GM23248 (cell line): ENCODE measurements at regions not wholly inside any gene's neighbourhood (a gene's known extent, or its start where the extent isn't known, plus 50 kb on each side); places are given as distances from the start of the nearest gene placed in this dataset.
"Not testable (repeated sequence)": the region's sequence is repeated elsewhere in the genome, so short reads cannot be mapped to it uniquely, and the experiment has no call there.

ENCODE experiments used
- DNase-seq: peaks from one replicate; pipeline ENCODE4 v3.0.0-alpha.2; 2015
- H2AFZ ChIP-seq: fragments of 200-600 bp; sonication (generic); 2 replicates; pipeline ENCODE4 v1.6.1; 2016; ENCODE audit warnings: antibody characterized with exemption
- H3F3A ChIP-seq: fragments of 200-600 bp; sonication (generic); 2 replicates; pipeline ENCODE4 v1.6.1; 2016; ENCODE audit warnings: mild to moderate bottlenecking, antibody characterized with exemption, mixed run types; ENCODE audit not compliant: insufficient read depth
- H3K27ac ChIP-seq: fragments of 200-600 bp; sonication (generic); 2 replicates; pipeline ENCODE4 v1.5.1; 2016; ENCODE audit warnings: mild to moderate bottlenecking
- H3K27me3 ChIP-seq: fragments of 200-600 bp; sonication (generic); replicated peaks from 2 replicates; pipeline ENCODE4 v1.6.1; 2016; ENCODE audit warnings: mild to moderate bottlenecking; ENCODE audit not compliant: insufficient read depth
- H3K36me3 ChIP-seq: fragments of 200-600 bp; sonication (generic); 2 replicates; pipeline ENCODE4 v1.6.1; 2016; ENCODE audit warnings: low read depth, mild to moderate bottlenecking
- H3K4me1 ChIP-seq: fragments of 200-600 bp; sonication (generic); 2 replicates; pipeline ENCODE4 v1.6.1; 2016; ENCODE audit warnings: mild to moderate bottlenecking; ENCODE audit not compliant: insufficient read depth
- H3K4me2 ChIP-seq: fragments of 200-600 bp; sonication (generic); one replicate; pipeline ENCODE4 v1.6.1; 2016; ENCODE audit warnings: mild to moderate bottlenecking; ENCODE audit not compliant: unreplicated experiment
- H3K4me3 ChIP-seq: fragments of 200-600 bp; sonication (generic); 2 replicates; pipeline ENCODE4 v1.5.1; 2016; ENCODE audit warnings: mild to moderate bottlenecking
- H3K79me2 ChIP-seq: fragments of 200-600 bp; sonication (generic); 2 replicates; pipeline ENCODE4 v1.6.1; 2016; ENCODE audit warnings: mild to moderate bottlenecking; ENCODE audit not compliant: insufficient read depth
- H3K9ac ChIP-seq: fragments of 200-600 bp; sonication (generic); 2 replicates; pipeline ENCODE4 v1.6.1; 2016; ENCODE audit warnings: mild to moderate bottlenecking
- H3K9me2 ChIP-seq: fragments of 200-600 bp; sonication (generic); 2 replicates; pipeline ENCODE4 v1.6.1; 2016; ENCODE audit warnings: mixed run types, mild to moderate bottlenecking, moderate library complexity; ENCODE audit not compliant: insufficient read depth
- H3K9me3 ChIP-seq: fragments of 200-600 bp; sonication (generic); one replicate; pipeline ENCODE4 v1.6.1; 2017; ENCODE audit warnings: low read depth
- H4K20me1 ChIP-seq: fragments of 200-600 bp; sonication (generic); 2 replicates; pipeline ENCODE4 v1.6.0; 2016; ENCODE audit not compliant: insufficient read depth
- EZH2 ChIP-seq: fragments of 200-600 bp; sonication (generic); IDR thresholded peaks from 2 replicates; pipeline ENCODE4 v1.6.1; 2018; ENCODE audit warnings: antibody characterized with exemption, mild to moderate bottlenecking; ENCODE audit not compliant: insufficient read depth, poor library complexity, severe bottlenecking
- EZH2phosphoT487 ChIP-seq: fragments of 200-600 bp; sonication (generic); IDR thresholded peaks from 2 replicates; pipeline ENCODE4 v1.6.1; 2018; ENCODE audit warnings: antibody characterized with exemption, moderate library complexity, mild to moderate bottlenecking, low read depth; ENCODE audit not compliant: insufficient read depth
- WGBS, 2 experiments: methylation state at CpG; one replicate each; pipeline ENCODE4 v1.1.6; 2015 to 2017; ENCODE audit warnings: low lambda C conversion rate in 2 of 2, low coverage in 1 of 2; ENCODE audit errors: missing lambda C conversion rate in 2 of 2; 5-methylcytosine and 5-hydroxymethylcytosine counted together
- in situ Hi-C: fragments of 300-500 bp; cut with MboI; formaldehyde crosslinking; loops from 2 replicates; pipeline ENCODE4 v1.15.0; 2020

GRCh38 chr18:39134255-39134654 is 1568.7 kb upstream of the CELF4 start:
- Histone ChIP-seq H2AFZ (no peak overlapping the region), H3K9me3 (no peaks in the 10 kb centered on the region), H3K27ac (no peak overlapping the region), H3K4me3 (no peak overlapping the region), H3K4me2 (no peak overlapping the region), H3K36me3 (no peaks in the 10 kb centered on the region), H3K79me2 (no peaks in the 10 kb centered on the region), H4K20me1 (no peaks in the 10 kb centered on the region), H3K9ac (no peak overlapping the region), H3K9me2 (no peaks in the 10 kb centered on the region), H3F3A (no peaks in the 10 kb centered on the region), H3K4me1 (no peaks in the 10 kb centered on the region), H3K27me3 (no peaks in the 10 kb centered on the region)
- DNase-seq = no peak
- no peak for TF ChIP-seq EZH2
- no peak for TF ChIP-seq EZH2phosphoT487
- 56% methylated on average over 3 of the region's 3 CpGs for WGBS, 2 experiments
- in situ Hi-C loops = no loop called here

GRCh38 chr18:39127538-39127937 is 1561.9 kb upstream of the CELF4 start:
- H3K4me1 ChIP-seq, H3K4me2 ChIP-seq, H4K20me1 ChIP-seq, H3K4me3 ChIP-seq, H3K9ac ChIP-seq, in situ Hi-C loops, H2AFZ ChIP-seq, H3K27me3 ChIP-seq, H3F3A ChIP-seq, H3K9me2 ChIP-seq, H3K79me2 ChIP-seq, H3K27ac ChIP-seq, H3K36me3 ChIP-seq, H3K9me3 ChIP-seq, DNase-seq: not testable (repeated sequence)
- 19 to 28% methylated on average over 3 of the region's 3 CpGs for WGBS, 2 experiments

GRCh38 chr18:39113790-39114189 is 1548.2 kb upstream of the CELF4 start:
- in situ Hi-C loops = no loop called here
- H3K36me3 ChIP-seq = no peaks in the 10 kb centered on the region
- DNase-seq = no peak
- no peaks in the 10 kb centered on the region for H3K9me3 ChIP-seq
- H3F3A ChIP-seq = no peaks in the 10 kb centered on the region
- no peak overlapping the region for H3K4me2 ChIP-seq
- no peak overlapping the region for H3K9ac ChIP-seq
- no peaks in the 10 kb centered on the region for H3K79me2 ChIP-seq
- H3K27ac ChIP-seq = no peak overlapping the region
- H3K4me3 ChIP-seq = no peak overlapping the region
- no peaks in the 10 kb centered on the region; the same call in 1 of the 2 replicates for H3K27me3 ChIP-seq
- H4K20me1 ChIP-seq = no peaks in the 10 kb centered on the region
- no peaks in the 10 kb centered on the region for H3K4me1 ChIP-seq
- no peak overlapping the region for H2AFZ ChIP-seq
- TF ChIP-seq EZH2 (no peak), EZH2phosphoT487 (no peak)
- H3K9me2 ChIP-seq = no peaks in the 10 kb centered on the region
- 20 to 22% methylated on average over 1 of the region's 1 CpG for WGBS, 2 experiments

- H3K9ac ChIP-seq = no peak overlapping the region
- in situ Hi-C loops = no loop called here
- WGBS, 2 experiments = 19 to 20% methylated on average over 4 of the region's 4 CpGs
These were observed 1539.5 kb upstream of the CELF4 start for GRCh38 chr18:39105104-39105503.

GRCh38 chr18:39072970-39073369 is 1507.4 kb upstream of the CELF4 start:
- TF ChIP-seq EZH2 (no peak), EZH2phosphoT487 (no peak)
- in situ Hi-C loops = no loop called here
- no peak for DNase-seq
- Histone ChIP-seq H3K9ac (no peak overlapping the region), H3K27me3 (no peaks in the 10 kb centered on the region), H3K79me2 (no peaks in the 10 kb centered on the region), H3F3A (no peaks in the 10 kb centered on the region), H3K36me3 (no peaks in the 10 kb centered on the region), H3K27ac (no peak overlapping the region), H2AFZ (no peak overlapping the region), H3K4me2 (no peak overlapping the region), H4K20me1 (no peaks in the 10 kb centered on the region), H3K4me3 (no peak overlapping the region), H3K9me3 (no peaks in the 10 kb centered on the region), H3K4me1 (no peaks in the 10 kb centered on the region), H3K9me2 (no peaks in the 10 kb centered on the region)
- WGBS, 2 experiments = 10 to 14% methylated on average over 3 of the region's 3 CpGs

More at GRCh38 chr18:39105104-39105503, 1539.5 kb upstream of the CELF4 start:
- Histone ChIP-seq H3K36me3 (no peaks in the 10 kb centered on the region), H3K4me1 (no peaks in the 10 kb centered on the region), H3K79me2 (no peaks in the 10 kb centered on the region), H2AFZ (no peak overlapping the region), H3F3A (no peaks in the 10 kb centered on the region), H3K9me2 (no peaks in the 10 kb centered on the region), H3K4me2 (no peak overlapping the region), H3K4me3 (no peak overlapping the region), H3K9me3 (no peaks in the 10 kb centered on the region), H3K27ac (no peak overlapping the region), H3K27me3 (no peaks in the 10 kb centered on the region), H4K20me1 (no peaks in the 10 kb centered on the region)
- DNase-seq = no peak
- TF ChIP-seq EZH2 (no peak), EZH2phosphoT487 (no peak)
